GM12873 (cell line): ENCODE measurements at regions not wholly inside any gene's neighbourhood (a gene's known extent, or its start where the extent isn't known, plus 50 kb on each side); places are given as distances from the start of the nearest gene placed in this dataset.

Source experiments
- TF ChIP-seq, protein P1 (sequence below): IDR thresholded peaks from 2 replicates; pipeline ENCODE4 v1.5.1; 2012; ENCODE audit warnings: low read depth, mild to moderate bottlenecking, moderate library complexity, low read length, control low read depth; ENCODE audit not compliant: insufficient read depth; ENCODE audit errors: missing control alignments

DNA sequence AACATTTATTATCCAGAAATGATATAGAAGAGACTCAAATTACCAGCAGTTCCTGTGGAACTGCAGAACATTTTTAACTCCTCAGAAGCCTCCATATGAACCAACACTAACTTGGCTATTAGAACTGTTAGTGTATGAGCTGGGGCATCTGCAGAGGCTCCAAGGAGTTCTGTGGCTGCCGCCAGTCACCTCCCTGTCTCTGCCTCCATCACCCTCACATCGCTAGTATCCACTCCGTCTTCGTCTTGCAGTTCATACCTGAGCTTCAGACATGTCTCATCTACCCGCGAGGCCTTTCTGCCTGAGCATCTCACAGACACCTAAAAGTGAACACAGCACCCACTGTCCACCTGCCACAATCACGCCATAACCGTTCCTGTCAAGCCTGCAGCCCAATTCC, 89.5 kb upstream of the CST7 start:
- TF ChIP-seq, protein P1, sequence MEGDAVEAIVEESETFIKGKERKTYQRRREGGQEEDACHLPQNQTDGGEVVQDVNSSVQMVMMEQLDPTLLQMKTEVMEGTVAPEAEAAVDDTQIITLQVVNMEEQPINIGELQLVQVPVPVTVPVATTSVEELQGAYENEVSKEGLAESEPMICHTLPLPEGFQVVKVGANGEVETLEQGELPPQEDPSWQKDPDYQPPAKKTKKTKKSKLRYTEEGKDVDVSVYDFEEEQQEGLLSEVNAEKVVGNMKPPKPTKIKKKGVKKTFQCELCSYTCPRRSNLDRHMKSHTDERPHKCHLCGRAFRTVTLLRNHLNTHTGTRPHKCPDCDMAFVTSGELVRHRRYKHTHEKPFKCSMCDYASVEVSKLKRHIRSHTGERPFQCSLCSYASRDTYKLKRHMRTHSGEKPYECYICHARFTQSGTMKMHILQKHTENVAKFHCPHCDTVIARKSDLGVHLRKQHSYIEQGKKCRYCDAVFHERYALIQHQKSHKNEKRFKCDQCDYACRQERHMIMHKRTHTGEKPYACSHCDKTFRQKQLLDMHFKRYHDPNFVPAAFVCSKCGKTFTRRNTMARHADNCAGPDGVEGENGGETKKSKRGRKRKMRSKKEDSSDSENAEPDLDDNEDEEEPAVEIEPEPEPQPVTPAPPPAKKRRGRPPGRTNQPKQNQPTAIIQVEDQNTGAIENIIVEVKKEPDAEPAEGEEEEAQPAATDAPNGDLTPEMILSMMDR: no peak

GRCh38 chr20:24862186-24862585, 86.9 kb upstream of the CST7 start:
- TF ChIP-seq, protein P1: no peak

- TF ChIP-seq, protein P1: no peak
These were observed 86.5 kb upstream of the CST7 start for GRCh38 chr20:24862606-24863005.

- TF ChIP-seq, protein P1: no peak
These were observed 85.7 kb upstream of the CST7 start for GRCh38 chr20:24863356-24863755.

DNA sequence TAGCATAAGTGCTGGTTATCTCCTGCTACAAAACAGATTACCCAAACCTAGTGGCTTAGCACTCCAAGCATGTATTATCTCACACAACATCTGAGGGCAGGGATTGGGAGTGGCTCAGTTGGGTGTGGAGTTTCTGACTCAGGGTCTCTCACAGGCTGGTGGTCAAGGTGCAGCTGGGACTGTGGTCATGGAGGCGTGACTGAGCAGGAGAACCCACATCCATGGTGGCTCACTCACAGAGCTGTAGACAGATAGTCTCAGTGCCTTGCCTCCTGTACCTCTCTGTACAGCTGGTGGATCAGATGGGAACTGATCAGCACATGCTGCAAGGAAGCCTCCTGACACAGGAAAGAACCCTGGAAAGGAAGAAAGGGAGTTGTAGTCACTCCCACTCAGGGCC, 83.1 kb upstream of the CST7 start:
- TF ChIP-seq, protein P1: no peak

- TF ChIP-seq, protein P1: no peak
These were observed 82.3 kb upstream of the CST7 start for GRCh38 chr20:24866742-24867141.

DNA sequence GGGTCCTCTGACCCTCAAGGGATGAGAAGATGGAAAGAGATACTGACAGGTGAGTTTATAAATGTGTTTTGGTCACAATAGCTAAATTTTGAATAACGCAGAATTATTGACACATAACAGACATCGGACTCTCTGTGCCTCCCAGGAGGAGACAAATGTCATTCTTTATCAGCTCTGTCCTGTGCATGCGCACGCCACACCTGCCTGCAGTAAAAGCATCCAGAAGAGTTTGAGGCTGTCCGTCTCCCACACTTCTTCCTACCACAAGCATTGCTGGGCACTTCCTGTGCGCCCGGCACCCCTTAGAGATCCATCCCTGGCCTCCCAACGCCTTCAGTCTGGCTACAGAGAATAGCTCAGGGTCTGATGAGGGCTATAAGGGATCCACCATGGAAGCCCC, 81.5 kb upstream of the CST7 start:
- TF ChIP-seq, protein P1: no peak
